CMK (cell line): ENCODE measurements at regions not wholly inside any gene's neighbourhood (a gene's known extent, or its start where the extent isn't known, plus 50 kb on each side); places are given as distances from the start of the nearest gene placed in this dataset.

Source experiments
- DNase-seq: peaks from one replicate; pipeline ENCODE4 v3.0.0-alpha.2; 2010; ENCODE audit warnings: low read depth

GRCh38 chr1:50292276-50292675 lies 131.0 kb downstream of the DMRTA2 start:
- DNase-seq, result no peak

DNA sequence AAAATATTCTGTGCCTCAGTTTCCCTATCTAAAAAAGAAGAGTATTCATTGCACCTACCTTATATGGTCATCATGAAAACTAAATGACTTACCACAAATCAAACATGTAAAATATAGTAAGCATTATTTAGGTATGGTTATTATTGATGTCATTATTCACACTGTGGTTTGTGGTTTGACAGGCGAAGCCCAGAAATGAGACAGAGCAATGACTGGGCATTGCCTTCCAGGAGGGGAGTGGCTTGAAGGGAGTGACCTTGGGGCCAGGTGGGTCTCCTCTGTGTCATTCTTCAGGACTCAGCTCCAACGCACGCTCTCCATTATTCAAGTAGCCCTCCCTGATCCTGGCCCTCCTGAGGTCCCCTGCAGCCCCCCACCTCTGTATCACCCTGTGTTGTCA lies 133.7 kb downstream of the DMRTA2 start:
- no peak for DNase-seq

DNA sequence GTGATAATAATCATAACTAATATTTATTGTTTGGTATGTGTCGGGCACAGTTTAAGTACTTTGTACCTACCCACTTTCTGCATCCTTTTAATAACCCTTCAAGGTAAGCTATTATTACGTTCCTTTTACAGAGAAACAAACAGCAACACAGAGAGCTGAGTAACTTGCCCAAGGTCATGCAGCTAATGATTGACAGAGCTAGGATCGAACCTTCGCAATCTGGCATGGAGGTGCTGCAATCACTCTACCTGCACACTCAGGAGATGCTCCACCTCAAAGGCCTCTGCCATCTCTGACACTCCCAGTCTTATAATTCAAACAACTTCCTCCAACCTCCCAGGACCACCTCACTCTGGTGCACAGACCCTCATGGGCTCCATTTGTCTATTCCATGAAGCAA lies 137.2 kb downstream of the DMRTA2 start:
- DNase-seq, result no peak

DNA sequence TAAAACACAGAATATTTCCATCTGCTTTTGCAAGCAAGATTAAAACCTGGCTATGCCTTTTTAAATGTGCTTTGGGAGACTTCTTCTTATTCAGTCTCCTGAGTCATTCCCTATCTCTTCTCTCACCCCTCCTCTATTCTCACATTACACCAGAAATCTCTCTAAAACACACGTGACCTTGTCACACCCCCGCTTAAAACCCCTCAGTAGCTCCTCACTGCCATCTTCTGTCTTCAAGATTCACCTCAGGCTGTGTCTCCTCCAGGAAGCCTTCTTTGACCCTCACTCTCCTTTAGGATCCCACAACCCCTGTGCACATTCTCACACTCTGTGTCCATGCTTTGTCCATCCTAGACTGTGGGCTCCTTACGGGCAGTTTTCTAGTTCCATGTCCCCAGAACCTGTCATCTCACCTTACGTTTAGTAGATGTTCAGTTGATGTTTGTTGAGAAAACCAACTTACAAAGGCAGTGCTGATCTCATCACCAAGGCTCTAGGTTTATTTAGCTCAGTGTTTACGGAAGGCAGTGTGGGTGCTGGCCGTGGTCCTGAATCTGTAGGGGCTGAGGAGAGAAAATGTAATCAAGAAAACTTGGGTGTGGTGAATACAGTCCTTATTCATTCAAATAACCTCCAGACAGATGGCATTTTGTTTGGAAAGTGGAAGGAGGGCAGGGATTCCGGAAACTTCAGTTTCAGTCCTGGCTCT lies 143.5 kb downstream of the DMRTA2 start:
- DNase-seq, result no peak

DNA sequence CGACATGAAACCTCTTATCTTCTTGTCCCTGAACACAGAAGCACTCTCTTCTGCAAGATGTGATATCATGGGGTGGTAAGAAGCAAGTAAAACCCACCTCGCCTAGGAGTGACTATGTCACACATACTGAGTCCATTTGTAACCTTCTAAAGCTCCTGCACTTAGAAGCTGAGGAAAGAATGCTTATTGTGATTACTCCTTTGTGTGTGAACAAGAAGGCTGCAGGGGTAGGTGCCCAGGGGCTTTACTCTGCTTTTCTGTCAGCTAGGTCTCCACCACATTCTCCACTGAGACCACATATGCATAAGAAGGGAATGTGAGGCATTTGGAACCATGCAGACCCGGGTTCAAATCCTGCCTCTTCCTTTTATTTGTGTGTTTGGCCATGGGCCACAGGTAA lies 144.3 kb downstream of the DMRTA2 start:
- DNase-seq, result no peak

GRCh38 chr1:50278410-50278809 lies 144.8 kb downstream of the DMRTA2 start:
- no peak for DNase-seq

GRCh38 chr1:50275566-50275965 lies 147.7 kb downstream of the DMRTA2 start:
- no peak for DNase-seq

DNA sequence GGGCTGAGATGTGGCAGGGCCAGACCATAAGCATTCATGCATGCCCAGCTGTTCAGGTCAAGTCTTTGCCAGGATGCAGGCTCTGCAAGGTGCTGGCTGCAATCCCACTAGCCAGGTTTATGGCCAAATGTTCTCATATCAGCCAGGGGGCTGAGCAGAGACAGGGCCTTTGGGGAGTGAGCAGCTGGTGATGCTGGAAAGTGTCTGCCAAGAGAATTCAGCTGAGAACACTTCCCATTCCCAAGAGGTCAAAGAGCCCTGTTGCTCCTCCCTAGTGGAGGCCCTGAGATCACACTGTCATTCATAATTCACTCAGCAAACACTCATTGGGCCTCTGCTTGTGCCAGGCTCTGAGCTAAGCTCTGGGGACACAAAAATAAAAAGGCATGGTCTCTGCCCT lies 150.3 kb downstream of the DMRTA2 start:
- no peak for DNase-seq

- no peak for DNase-seq
These were observed 151.2 kb downstream of the DMRTA2 start for GRCh38 chr1:50271968-50272578.

DNA sequence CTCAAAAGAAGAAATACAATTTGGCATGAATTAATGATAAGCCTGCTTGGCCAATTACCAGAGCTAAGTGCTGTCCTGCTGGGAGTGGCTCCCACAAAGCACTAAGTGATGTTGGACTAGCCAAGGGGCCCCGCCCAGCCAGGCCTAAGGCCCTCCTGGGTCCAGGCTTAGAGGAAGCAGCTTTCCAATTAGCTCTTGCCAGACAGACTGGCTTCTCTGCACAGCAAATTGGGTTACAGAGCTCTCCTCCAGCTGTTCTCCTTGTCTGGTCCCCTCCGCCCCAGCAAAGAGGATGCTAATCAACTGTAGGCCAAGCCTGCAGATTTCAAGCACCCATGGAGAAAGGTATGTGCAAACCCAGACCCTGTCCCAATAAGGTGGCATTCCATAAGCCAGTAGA lies 151.9 kb downstream of the DMRTA2 start:
- no peak for DNase-seq

DNA sequence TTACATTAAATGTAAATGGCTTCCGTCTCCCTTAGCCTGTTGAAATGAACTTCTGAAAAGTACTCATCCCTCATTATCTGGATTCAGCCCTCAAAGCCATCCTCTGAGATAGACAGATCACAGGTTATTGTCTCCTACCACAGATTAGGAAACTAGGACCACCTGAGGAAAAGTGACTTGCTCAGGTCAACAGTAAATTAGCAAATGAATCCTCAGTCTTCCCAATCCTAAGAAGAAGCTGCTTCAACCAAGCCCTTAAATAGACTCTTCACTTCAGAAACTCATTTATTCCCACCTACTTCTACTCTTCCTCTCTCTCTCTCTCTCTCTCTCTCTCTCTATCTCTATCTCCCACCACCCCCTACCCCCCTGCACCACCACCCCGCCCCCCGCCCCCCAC lies 152.3 kb downstream of the DMRTA2 start:
- DNase-seq, result no peak

GRCh38 chr1:50268049-50268448 lies 155.2 kb downstream of the DMRTA2 start:
- DNase-seq, result no peak

GRCh38 chr1:50266509-50266908 lies 156.7 kb downstream of the DMRTA2 start:
- DNase-seq, result no peak

GRCh38 chr1:50265790-50266314 lies 157.1 kb downstream of the ELAVL4 start:
- no peak for DNase-seq

GRCh38 chr1:50264590-50264989 lies 155.9 kb downstream of the ELAVL4 start:
- DNase-seq, result no peak

GRCh38 chr1:50262436-50262835 lies 153.7 kb downstream of the ELAVL4 start:
- no peak for DNase-seq

DNA sequence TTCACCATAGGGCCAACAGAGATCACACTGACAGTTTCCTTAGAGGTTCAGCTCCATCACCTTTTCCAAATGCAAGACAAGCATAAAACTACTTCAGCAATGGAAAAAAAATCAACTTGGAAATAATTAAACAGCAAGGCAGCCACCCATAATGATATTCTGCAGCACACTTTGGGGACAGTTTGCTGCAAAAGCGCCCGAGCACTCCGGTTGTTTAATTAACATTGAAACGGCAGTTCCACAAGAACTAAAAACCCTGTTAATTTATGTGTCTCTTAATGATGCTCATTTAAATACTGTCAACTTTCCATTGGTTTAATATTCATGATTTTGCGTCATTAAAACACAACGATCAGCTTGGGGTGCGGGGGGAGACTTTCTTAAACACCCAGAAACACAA lies 153.2 kb downstream of the ELAVL4 start:
- no peak for DNase-seq

- DNase-seq, result peak; percentile 14
These were observed 149.4 kb downstream of the ELAVL4 start for GRCh38 chr1:50257940-50258685.

DNA sequence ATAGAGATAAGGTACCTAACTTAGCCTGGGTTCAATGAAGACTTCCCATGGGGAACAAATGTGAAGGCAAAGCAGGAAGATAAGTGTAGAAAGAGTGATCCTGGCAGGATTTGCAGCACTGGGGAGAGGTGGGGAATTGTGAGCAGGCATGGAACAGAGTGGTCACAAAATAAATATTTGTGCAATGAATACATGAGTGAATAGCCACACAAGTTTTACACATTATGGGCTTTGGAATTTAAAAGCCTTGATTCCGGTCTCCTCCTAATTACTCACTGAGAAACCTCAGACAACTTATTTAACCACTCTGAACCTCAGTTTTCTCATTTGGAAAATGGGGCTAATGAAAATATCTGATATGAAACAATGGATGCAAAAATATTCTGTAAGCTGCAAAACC lies 148.3 kb downstream of the ELAVL4 start:
- no peak for DNase-seq
